CD8-positive, alpha-beta memory T cell (primary cell): ENCODE measurements at regions not wholly inside any gene's neighbourhood (a gene's known extent, or its start where the extent isn't known, plus 50 kb on each side); places are given as distances from the start of the nearest gene placed in this dataset.

Source experiments
- CTCF ChIA-PET: fragments of 350-600 bp; sonication (Branson Sonifier 250); formaldehyde crosslinking; loops from one replicate; lab custom pipeline; 2021; ENCODE audit warnings: antibody characterized with exemption; lab: Charles Lee
- POLR2A ChIA-PET: fragments of 350-600 bp; sonication (Branson Sonifier 250); formaldehyde crosslinking; loops from one replicate; lab custom pipeline; 2021; ENCODE audit warnings: antibody characterized with exemption; lab: Charles Lee
- DNase-seq, 5 donors: peaks; one replicate each; pipeline versions ENCODE4 v3.0.0 to v3.0.0-alpha.2; 2020 to 2022; ENCODE audit warnings: mixed read lengths in 1 of 5
- H3K27ac ChIP-seq: one replicate; pipeline ENCODE4 v1.7.0; 2013; ENCODE audit warnings: low read depth, mild to moderate bottlenecking, low read length, moderate library complexity
- H3K27me3 ChIP-seq: 2 replicates; pipeline ENCODE4 v1.7.0; 2013; ENCODE audit warnings: low read length, mild to moderate bottlenecking; ENCODE audit not compliant: insufficient read depth, poor library complexity, severe bottlenecking
- H3K36me3 ChIP-seq: 2 replicates; pipeline ENCODE4 v1.7.0; 2013; ENCODE audit warnings: mild to moderate bottlenecking, low read length, moderate library complexity; ENCODE audit not compliant: insufficient read depth
- H3K4me1 ChIP-seq: 2 replicates; pipeline ENCODE4 v1.7.0; 2013; ENCODE audit warnings: mild to moderate bottlenecking, low read length, moderate library complexity; ENCODE audit not compliant: insufficient read depth
- H3K4me3 ChIP-seq: 2 replicates; pipeline ENCODE4 v1.7.0; 2013; ENCODE audit warnings: mild to moderate bottlenecking, low read length
- H3K9me3 ChIP-seq: 2 replicates; pipeline ENCODE4 v1.7.0; 2013; ENCODE audit warnings: mild to moderate bottlenecking, low read length
- H3K27ac Mint-ChIP-seq, 8 donors: one replicate each; pipeline ENCODE4 v1.8.0; 2020 to 2021; ENCODE audit warnings: mixed read lengths in 8 of 8, mild to moderate bottlenecking in 6 of 8, inconsistent platforms in 3 of 8, moderate library complexity in 3 of 8
- H3K27me3 Mint-ChIP-seq, 2 donors: one replicate each; pipeline ENCODE4 v1.8.0; 2020 to 2021; ENCODE audit warnings: mixed read lengths in 2 of 2, mild to moderate bottlenecking in 1 of 2, moderate library complexity in 1 of 2
- H3K36me3 Mint-ChIP-seq, 3 donors: one replicate each; pipeline ENCODE4 v1.8.0; 2020 to 2021; ENCODE audit warnings: mixed read lengths in 3 of 3, inconsistent platforms in 1 of 3, mild to moderate bottlenecking in 1 of 3
- H3K4me1 Mint-ChIP-seq, 3 donors: one replicate each; pipeline ENCODE4 v1.8.0; 2020 to 2021; ENCODE audit warnings: mixed read lengths in 3 of 3, inconsistent platforms in 1 of 3, mild to moderate bottlenecking in 1 of 3
- H3K4me3 Mint-ChIP-seq, 7 donors: one replicate each; pipeline ENCODE4 v1.8.0; 2020 to 2021; ENCODE audit warnings: mixed read lengths in 7 of 7, mild to moderate bottlenecking in 6 of 7, moderate library complexity in 4 of 7, inconsistent platforms in 2 of 7
- H3K9me3 Mint-ChIP-seq, 5 donors: one replicate each; pipeline ENCODE4 v1.8.0; 2020 to 2022; ENCODE audit warnings: mixed read lengths in 5 of 5, mild to moderate bottlenecking in 3 of 5, moderate library complexity in 2 of 5, inconsistent platforms in 1 of 5

GRCh38 chr22:25437414-25438160 is 126.9 kb upstream of the GRK3 start:
- DNase-seq, result no peak
- H3K9me3 Mint-ChIP-seq, result no peaks in the 10 kb centered on the region
- H3K27ac ChIP-seq, result no peak overlapping the region
- ChIA-PET CTCF (interaction anchor here (1.0 kb wide), 1 partner anchor 10 kb away, joined by 3 read pairs; no protein-coding TSS in a partner anchor), POLR2A (no interaction called here)
- no peaks in the 10 kb centered on the region for H3K4me1 Mint-ChIP-seq
- H3K36me3 ChIP-seq, result no peaks in the 10 kb centered on the region
- H3K9me3 ChIP-seq, result no peaks in the 10 kb centered on the region
- no peaks in the 10 kb centered on the region for H3K27me3 ChIP-seq
- no peaks in the 10 kb centered on the region for H3K4me1 ChIP-seq
- H3K27ac Mint-ChIP-seq, result no peak overlapping the region
- H3K27me3 Mint-ChIP-seq, result peaks cover 0 to 12% of the 10 kb centered on the region in 2 donors
- H3K4me3 Mint-ChIP-seq, result no peak overlapping the region
- no peak overlapping the region for H3K4me3 ChIP-seq
- no peaks in the 10 kb centered on the region for H3K36me3 Mint-ChIP-seq

DNA sequence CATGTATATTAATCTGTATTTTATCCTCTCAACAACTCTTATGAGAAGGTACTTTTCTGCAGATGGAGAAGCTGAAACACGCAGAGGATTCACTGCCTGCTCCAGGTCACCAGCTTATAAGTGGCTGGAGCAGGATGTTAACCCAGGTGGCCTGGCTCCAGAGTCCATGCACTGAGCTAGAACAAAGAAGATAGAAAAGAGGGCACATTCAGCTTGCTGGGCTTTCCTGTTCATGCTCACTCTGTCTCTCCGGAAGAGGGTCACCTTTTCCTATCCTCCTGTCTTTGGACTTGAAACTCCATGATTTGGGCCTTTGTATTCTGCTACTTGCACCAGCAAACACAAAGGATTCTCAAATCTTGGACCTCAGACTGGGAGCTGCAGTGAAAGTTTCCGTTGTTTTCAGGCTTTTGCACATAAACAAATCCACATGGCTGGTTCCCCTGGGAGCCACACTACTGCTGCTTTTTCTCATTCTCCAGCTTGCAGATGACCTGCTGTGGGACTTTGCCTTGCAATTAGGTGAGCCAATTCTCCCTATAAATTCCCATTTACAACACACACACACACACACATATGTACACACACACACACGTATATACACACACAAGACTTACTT is 117.3 kb upstream of the GRK3 start:
- Histone ChIP-seq H3K4me1 (peaks cover 35% of the 10 kb centered on the region), H3K4me3 (no peak overlapping the region), H3K27ac (no peak overlapping the region), H3K27me3 (no peaks in the 10 kb centered on the region), H3K36me3 (no peaks in the 10 kb centered on the region), H3K9me3 (no peaks in the 10 kb centered on the region)
- DNase-seq, result no peak
- H3K27ac Mint-ChIP-seq, result peak overlapping the region in 5 of 8 donors; percentile 63 to 95 (median 79)
- ChIA-PET POLR2A (no interaction called here), CTCF (interaction anchor here (0.7 to 1.7 kb wide), 5 partner anchors 9 to 84 kb away, joined by 3 to 5 read pairs (median 3); no protein-coding TSS in a partner anchor)
- H3K27me3 Mint-ChIP-seq, result no peaks in the 10 kb centered on the region
- peaks cover 34 to 41% (median 35%) of the 10 kb centered on the region in 3 donors for H3K4me1 Mint-ChIP-seq
- peak overlapping the region; percentile 90 to 99 (median 94) for H3K4me3 Mint-ChIP-seq
- H3K36me3 Mint-ChIP-seq, result peaks cover 0 to 15% (median 4%) of the 10 kb centered on the region in 3 donors
- H3K9me3 Mint-ChIP-seq, result no peaks in the 10 kb centered on the region

DNA sequence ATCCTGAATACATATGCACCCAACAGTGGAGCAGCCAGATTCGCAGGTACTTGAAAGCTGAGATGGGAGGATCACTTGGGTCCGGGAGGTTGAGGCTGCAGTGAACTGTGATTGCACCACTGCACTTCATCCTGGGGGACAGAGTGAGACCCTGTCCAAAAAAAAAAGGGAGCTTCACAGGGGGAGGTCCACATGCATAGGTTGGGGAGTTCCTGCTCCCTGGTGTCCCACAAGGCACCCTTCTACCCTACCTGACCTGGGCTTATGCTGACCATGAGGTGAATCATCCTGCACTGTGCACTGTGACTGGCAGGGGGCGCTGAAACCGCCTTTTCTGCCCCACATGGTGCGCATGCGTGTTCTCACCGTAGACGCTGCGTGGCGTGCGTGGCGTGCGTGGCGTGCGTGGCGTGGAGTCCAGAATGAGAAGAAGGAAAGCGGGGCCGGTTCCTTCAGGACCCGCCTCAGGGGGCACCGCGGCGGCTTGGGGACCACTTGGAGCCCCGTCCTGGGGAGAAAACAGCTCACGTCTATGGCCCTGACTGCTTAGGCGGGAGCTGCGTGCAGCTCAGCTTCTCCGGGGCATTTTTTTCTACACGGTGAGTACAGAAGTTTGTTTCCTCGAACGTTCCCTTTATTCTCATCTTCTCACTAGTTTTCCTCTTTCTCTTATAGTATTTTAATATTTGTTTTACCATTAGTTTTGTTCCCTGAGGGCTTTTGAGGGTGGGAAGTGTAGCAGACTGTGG is 116.6 kb upstream of the GRK3 start:
- H3K36me3 Mint-ChIP-seq, result peaks cover 0 to 19% (median 6%) of the 10 kb centered on the region in 3 donors
- CTCF ChIA-PET, result interaction anchor here (0.7 to 1.7 kb wide), 7 partner anchors 10 to 325 kb away, joined by 3 to 5 read pairs (median 3); no protein-coding TSS in a partner anchor

GRCh38 chr22:25448435-25449051 is 115.9 kb upstream of the GRK3 start:
- POLR2A ChIA-PET, result no interaction called here
- H3K4me1 ChIP-seq, result peaks cover 42% of the 10 kb centered on the region
- no peaks in the 10 kb centered on the region for H3K9me3 Mint-ChIP-seq
- peak overlapping the region; percentile 90 to 99 (median 94) for H3K4me3 Mint-ChIP-seq
- H3K9me3 ChIP-seq, result no peaks in the 10 kb centered on the region
- no peaks in the 10 kb centered on the region for H3K27me3 ChIP-seq
- CTCF ChIA-PET, result interaction anchor here (0.7 to 1.3 kb wide), 4 partner anchors 14 to 325 kb away, joined by 3 to 5 read pairs (median 4); no protein-coding TSS in a partner anchor
- peak overlapping the region; percentile 75 for H3K27ac ChIP-seq
- peaks cover 0 to 21% (median 6%) of the 10 kb centered on the region in 3 donors for H3K36me3 Mint-ChIP-seq
- no peaks in the 10 kb centered on the region for H3K27me3 Mint-ChIP-seq
- peaks cover 44 to 52% (median 47%) of the 10 kb centered on the region in 3 donors for H3K4me1 Mint-ChIP-seq
- H3K27ac Mint-ChIP-seq, result peak overlapping the region in 7 of 8 donors; percentile 79 to 100 (median 94)
- H3K4me3 ChIP-seq, result peak overlapping the region; percentile 83
- no peaks in the 10 kb centered on the region for H3K36me3 ChIP-seq
- no peak for DNase-seq

More for the DNA sequence above, 116.6 kb upstream of the GRK3 start:
- peak; percentile 82 to 91 (median 85) for DNase-seq
- peak overlapping the region; percentile 83 for H3K4me3 ChIP-seq
- H3K27ac ChIP-seq, result peak overlapping the region; percentile 75
- peaks cover 41% of the 10 kb centered on the region for H3K4me1 ChIP-seq
- POLR2A ChIA-PET, result no interaction called here
- Mint-ChIP-seq H3K9me3 (no peaks in the 10 kb centered on the region), H3K4me3 (peak overlapping the region; percentile 90 to 99 (median 94)), H3K4me1 (peaks cover 41 to 48% (median 42%) of the 10 kb centered on the region in 3 donors), H3K27ac (peak overlapping the region; percentile 79 to 100 (median 94)), H3K27me3 (no peaks in the 10 kb centered on the region)
- H3K36me3 ChIP-seq, result no peaks in the 10 kb centered on the region
- no peaks in the 10 kb centered on the region for H3K9me3 ChIP-seq
- H3K27me3 ChIP-seq, result no peaks in the 10 kb centered on the region

GRCh38 chr22:25449781-25450317 is 114.6 kb upstream of the GRK3 start:
- peaks cover 42% of the 10 kb centered on the region for H3K4me1 ChIP-seq
- H3K27me3 Mint-ChIP-seq, result no peaks in the 10 kb centered on the region
- H3K27me3 ChIP-seq, result no peaks in the 10 kb centered on the region
- peak overlapping the region in 5 of 8 donors; percentile 3 to 68 (median 29) for H3K27ac Mint-ChIP-seq
- no peaks in the 10 kb centered on the region for H3K9me3 Mint-ChIP-seq
- H3K36me3 ChIP-seq, result peaks cover 6% of the 10 kb centered on the region
- DNase-seq, result no peak
- H3K4me3 Mint-ChIP-seq, result peak overlapping the region; percentile 90 to 99 (median 94)
- ChIA-PET POLR2A (no interaction called here), CTCF (no interaction called here)
- H3K4me1 Mint-ChIP-seq, result peaks cover 50 to 61% (median 56%) of the 10 kb centered on the region in 3 donors
- peaks cover 0 to 31% (median 12%) of the 10 kb centered on the region in 3 donors for H3K36me3 Mint-ChIP-seq
- no peak overlapping the region for H3K4me3 ChIP-seq
- H3K9me3 ChIP-seq, result no peaks in the 10 kb centered on the region
- no peak overlapping the region for H3K27ac ChIP-seq

- H3K4me3 Mint-ChIP-seq, result peak overlapping the region in 6 of 7 donors; percentile 0 to 82 (median 26)
- peaks cover 0 to 40% (median 15%) of the 10 kb centered on the region in 3 donors for H3K36me3 Mint-ChIP-seq
- ChIA-PET POLR2A (no interaction called here), CTCF (interaction anchor here (1.4 kb wide), 1 partner anchor 10 kb away, joined by 3 read pairs; no protein-coding TSS in a partner anchor)
- no peaks in the 10 kb centered on the region for H3K9me3 ChIP-seq
- peak overlapping the region in 4 of 8 donors; percentile 3 to 39 (median 29) for H3K27ac Mint-ChIP-seq
- peaks cover 53 to 64% (median 61%) of the 10 kb centered on the region in 3 donors for H3K4me1 Mint-ChIP-seq
- no peaks in the 10 kb centered on the region for H3K9me3 Mint-ChIP-seq
- H3K36me3 ChIP-seq, result peaks cover 6% of the 10 kb centered on the region
- no peak for DNase-seq
- no peak overlapping the region for H3K27ac ChIP-seq
- peaks cover 42% of the 10 kb centered on the region for H3K4me1 ChIP-seq
- no peak overlapping the region for H3K4me3 ChIP-seq
- H3K27me3 Mint-ChIP-seq, result no peaks in the 10 kb centered on the region
- no peaks in the 10 kb centered on the region for H3K27me3 ChIP-seq
Measured at GRCh38 chr22:25451480-25452114, 112.9 kb upstream of the GRK3 start.
